ENCODE measurements at regions not wholly inside any gene's neighbourhood (a gene's known extent, or its start where the extent isn't known, plus 50 kb on each side); places are given as distances from the start of the nearest gene placed in this dataset.
"Not testable (repeated sequence)": the region's sequence is repeated elsewhere in the genome, so short reads cannot be mapped to it uniquely, and the experiment has no call there.

GRCh38 chr4:64715741-64716140, 306.5 kb upstream of the TECRL start:
- peak; percentile 13 for DNase-seq

DNA sequence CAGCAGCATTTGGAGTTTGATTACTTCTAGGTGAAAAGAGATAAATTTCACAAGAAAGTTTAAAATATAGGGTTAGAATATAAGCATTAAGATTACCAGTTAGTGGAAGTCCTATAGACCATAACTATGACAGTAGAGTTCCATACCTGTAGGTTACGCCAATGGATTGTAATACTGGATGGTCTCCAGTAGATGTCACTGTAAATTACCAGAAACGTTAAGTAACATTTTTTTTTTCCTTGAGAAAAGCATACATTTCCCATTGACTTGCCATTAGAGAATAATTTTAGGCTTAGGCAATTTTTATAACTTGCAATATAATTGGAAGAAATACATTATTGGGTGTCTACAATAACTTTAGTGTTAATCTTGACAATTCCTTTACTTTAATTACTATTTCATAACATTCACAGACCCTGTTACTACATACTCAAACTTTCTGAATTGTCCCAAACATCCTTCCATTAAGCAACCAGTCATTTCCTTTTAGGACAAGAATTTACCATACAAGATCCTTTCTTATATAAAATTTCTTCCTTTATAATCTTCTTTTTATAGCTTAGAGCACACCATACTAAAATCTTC, 304.1 kb upstream of the TECRL start:
- DNase-seq = peak; percentile 0

GRCh38 chr4:64712590-64712989, 303.3 kb upstream of the TECRL start:
- DNase-seq = no peak

GRCh38 chr4:64705989-64706388, 296.7 kb upstream of the TECRL start:
- no peak for DNase-seq

GRCh38 chr4:64698171-64698570, 288.9 kb upstream of the TECRL start:
- DNase-seq = no peak

GRCh38 chr4:64682946-64683345, 273.7 kb upstream of the TECRL start:
- DNase-seq = no peak

- no peak for DNase-seq
Observed at GRCh38 chr4:64682481-64682880, 273.2 kb upstream of the TECRL start.

- DNase-seq = not testable (repeated sequence)
Observed at GRCh38 chr4:64673121-64673520, 263.9 kb upstream of the TECRL start.

DNA sequence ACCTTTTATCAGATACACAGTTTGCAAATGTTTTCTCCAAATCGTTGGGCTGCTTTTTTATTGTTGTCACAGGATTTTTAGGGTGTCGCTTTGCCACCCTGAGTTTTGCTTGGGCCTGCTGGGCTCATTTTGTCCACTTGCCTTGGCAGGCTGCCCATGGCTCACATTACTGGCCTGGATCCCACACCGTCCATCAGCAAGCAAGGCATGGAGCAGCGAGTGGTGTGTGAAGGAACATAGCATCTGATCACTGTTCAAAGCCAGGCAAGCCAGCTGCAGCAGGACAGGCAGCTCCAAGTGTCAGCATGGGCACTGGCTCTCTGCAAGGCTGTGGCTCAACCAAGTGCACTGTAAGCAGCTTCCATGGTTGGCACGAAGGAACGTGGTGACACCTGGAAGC, 261.4 kb upstream of the TECRL start:
- no peak for DNase-seq

- no peak for DNase-seq
Observed at GRCh38 chr4:64643841-64644240, 234.6 kb upstream of the TECRL start.

DNA sequence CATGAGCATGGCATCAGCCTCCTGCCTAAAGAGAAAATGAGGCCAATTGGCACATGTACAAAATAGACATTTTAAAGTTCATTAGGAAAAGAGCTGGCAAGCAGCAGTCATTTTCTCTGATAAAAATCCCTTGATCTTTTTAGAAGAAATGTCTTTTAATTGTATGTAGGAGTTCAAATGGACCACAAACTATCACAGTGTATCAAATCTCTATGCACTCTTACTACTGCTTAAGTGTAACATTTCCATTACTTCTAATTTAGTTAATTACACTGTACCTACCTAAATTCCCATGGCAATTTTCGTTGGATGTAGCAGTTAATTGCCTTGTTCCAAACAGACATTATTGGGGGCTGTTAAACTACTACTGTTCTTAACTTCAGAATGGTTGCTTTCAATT, 233.7 kb upstream of the TECRL start:
- DNase-seq = no peak

- not testable (repeated sequence) for DNase-seq
Observed at GRCh38 chr4:64640402-64640801, 231.2 kb upstream of the TECRL start.

DNA sequence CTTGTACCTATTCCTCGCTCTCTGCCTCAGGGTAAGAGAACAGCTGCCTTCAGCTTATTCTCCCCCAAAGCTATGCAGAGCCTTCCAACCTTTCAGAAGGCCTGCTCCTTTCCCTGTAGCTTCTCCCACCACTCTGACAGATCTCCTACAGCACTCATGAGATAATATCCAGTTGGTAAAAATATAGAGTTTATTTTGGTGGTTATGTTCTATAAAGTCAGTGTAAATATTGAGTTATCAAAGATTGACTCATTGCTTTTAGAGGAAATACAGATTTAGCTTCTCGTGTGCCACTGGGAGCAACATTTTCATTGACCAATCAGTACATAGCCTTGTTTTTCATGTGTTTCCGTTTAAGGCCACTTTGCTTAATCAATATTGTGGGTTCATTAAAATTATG, 216.2 kb upstream of the TECRL start:
- DNase-seq = no peak

DNA sequence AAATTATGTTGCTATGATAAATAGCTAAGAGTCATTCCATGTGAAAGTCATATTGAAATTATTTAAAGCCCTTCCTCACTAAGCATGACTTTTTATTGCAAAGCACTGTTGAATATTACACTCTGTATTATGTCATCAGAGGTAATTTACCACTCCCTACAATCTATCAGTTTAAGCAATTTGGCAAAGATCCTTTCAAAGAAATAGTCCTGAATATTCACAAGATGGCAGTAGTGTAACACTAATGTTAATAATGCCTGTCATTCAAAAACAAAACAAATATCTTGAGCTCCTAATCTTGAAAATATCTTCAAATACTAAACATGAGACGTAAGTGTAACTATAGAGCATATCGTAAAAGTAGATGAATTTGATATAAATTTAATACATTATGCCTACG, 208.6 kb upstream of the TECRL start:
- DNase-seq = no peak

- no peak for DNase-seq
Observed at GRCh38 chr4:64614276-64614675, 205.0 kb upstream of the TECRL start.

DNA sequence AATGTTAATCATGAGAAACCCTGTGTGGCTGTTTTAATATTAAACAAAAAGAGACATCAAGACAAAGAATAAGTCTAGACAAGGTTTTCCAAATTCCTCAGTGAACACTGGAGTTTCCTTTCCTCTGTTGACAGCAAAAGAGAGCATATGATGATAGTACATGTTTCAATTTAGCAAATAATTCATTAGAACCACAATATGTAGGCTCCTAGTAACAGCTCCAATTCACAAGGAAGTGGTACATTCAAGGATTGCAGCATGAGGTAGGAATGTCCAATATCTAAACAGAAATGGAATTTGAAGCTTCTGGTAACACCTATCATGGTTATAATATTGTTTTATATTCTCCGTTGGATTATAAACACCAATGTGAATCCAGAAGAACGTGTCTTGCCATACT, 203.8 kb upstream of the TECRL start:
- no peak for DNase-seq

DNA sequence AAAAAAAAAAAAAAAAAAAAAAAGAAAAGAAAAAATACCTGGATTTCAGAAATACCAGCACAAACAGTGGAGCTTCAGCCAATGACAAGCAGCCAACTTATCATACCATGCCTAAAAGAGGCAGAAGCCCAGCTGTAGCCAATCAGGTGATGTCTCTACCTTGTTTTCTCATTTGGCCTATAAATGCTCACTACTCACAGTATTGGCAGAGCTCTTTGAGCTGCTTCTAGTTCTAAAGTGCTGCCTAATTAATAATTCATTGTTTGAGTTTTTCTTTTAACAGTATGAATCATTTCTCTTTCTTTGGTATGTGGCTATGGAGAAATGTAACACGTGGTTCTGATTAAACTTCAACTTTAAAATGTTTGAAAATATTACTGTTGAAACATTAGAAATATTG, 188.8 kb upstream of the TECRL start:
- DNase-seq = no peak

- DNase-seq = no peak
Observed at GRCh38 chr4:64594723-64595122, 185.5 kb upstream of the TECRL start.

- DNase-seq = no peak
Observed at GRCh38 chr4:64588507-64588906, 179.3 kb upstream of the TECRL start.

DNA sequence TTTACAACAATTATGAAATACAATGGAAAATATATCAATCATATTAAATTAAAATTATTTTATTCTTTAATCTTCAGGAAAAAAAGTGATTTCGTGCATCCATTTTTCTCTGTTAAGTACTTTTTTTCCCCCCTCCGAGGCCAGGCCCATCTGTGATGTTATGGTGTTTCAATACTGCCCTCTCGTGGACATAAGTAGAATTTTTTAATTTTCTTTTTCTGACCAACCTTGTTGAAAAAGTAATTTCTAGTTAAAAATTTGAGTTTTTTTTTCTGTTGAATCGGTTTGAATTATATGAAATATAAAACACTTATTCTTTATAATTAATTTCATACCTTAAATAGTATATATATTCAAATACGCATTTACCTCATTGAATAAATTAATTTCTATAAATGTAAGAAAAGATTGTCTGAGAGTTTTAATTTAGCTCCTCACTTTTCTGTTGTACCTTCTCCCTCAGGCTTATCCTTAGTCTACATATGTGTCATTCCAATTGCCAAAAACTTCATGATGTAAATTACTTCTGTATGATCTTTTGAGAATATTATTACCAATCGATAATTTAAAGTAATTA, 175.8 kb upstream of the TECRL start:
- DNase-seq = peak; percentile 3

DNA sequence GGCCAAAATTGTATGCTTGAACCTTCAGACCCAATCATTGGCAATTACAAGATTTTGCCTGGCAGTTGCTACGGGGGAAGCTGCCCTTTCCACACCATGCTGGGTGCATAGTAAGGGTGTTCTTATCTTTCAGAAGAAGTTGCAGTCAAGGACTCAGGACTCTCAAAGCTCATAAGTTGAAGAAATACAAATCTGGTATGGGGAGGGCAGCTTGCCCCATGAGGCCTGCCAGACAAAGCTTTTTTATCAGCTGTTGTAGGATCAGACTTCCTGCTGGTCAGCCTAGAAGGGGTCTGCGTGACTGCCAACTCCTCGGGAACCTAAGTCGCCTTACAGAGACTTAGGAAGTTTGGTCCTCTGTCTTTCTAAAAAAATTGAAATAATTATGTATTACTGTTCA, 174.9 kb upstream of the TECRL start:
- no peak for DNase-seq

GRCh38 chr4:64582492-64582891, 173.2 kb upstream of the TECRL start:
- no peak for DNase-seq

GRCh38 chr4:64581422-64581821, 172.2 kb upstream of the TECRL start:
- no peak for DNase-seq

DNA sequence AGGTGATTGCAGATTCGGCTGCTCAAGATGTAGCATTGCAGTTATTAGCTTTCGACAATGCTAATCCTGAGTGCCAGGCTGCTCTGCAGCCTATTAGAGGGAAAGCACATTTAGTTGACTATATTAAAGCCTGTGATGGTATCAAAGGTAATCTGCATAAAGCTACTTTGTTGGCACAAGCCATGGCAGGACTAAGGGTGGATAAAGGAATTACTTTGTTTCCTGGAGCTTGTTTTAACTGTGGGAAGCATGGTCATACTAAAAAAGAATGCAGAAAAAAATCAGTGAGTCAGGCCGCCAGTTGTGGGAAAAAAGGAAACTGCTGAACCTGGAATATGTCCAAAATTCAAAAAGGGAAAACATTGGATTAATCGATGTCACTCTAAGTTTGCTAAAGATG, 154.9 kb upstream of the TECRL start:
- no peak for DNase-seq

DNA sequence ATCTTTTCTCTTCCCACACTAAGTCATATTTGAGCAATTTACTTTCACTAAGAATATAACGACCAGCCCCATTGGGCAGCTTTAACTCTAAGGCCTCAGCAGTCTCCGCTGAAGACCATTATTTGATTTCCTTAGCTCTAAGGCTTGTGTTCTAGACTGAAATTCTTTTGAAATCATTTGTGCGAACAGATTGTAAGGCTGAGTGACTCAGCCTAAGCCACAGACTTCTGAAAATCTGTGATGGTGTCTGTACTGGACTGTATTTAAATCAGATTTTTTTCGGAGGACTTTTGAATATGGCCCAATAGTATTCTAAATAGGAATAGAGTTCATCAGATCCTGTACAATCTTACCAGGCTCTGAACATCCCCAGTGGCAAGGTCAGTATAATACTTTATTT, 150.3 kb upstream of the TECRL start:
- no peak for DNase-seq

All from NCI-H1436 (cell line).